GM11168 (cell line): ENCODE measurements at regions not wholly inside any gene's neighbourhood (a gene's known extent, or its start where the extent isn't known, plus 50 kb on each side); places are given as distances from the start of the nearest gene placed in this dataset.

Experiments
- in situ Hi-C: fragments of 300-500 bp; cut with MboI; formaldehyde crosslinking; loops from one replicate; pipeline ENCODE4 v1.12.0; 2022; ENCODE audit warnings: low sequenced_read_pairs; ENCODE audit not compliant: unreplicated experiment

DNA sequence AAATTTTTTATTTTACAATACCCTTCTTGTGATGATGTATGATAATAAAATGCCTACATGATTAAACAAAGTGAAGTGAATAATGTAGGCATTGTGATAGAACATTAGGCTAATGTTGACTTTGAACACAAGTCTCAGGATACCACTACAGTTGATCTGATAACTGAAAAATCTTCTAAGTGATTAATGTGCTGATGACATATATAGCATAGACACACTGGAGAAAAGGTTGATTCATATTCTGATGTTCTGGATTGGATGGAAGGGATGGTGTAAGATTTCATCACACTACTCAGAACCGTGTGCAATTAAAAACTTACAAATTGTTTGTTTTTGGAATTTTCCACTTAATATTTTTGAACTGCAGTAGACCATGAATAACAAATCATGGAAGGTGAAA lies 738.5 kb downstream of the TECRL start:
- in situ Hi-C loops, result no loop called here

GRCh38 chr4:63663870-63664269 lies 745.4 kb downstream of the TECRL start:
- in situ Hi-C loops, result no loop called here

- in situ Hi-C loops, result no loop called here
Measured at GRCh38 chr4:63644396-63644795, 764.9 kb downstream of the TECRL start.

- in situ Hi-C loops, result no loop called here
Measured at GRCh38 chr4:63637270-63637669, 772.0 kb downstream of the TECRL start.

DNA sequence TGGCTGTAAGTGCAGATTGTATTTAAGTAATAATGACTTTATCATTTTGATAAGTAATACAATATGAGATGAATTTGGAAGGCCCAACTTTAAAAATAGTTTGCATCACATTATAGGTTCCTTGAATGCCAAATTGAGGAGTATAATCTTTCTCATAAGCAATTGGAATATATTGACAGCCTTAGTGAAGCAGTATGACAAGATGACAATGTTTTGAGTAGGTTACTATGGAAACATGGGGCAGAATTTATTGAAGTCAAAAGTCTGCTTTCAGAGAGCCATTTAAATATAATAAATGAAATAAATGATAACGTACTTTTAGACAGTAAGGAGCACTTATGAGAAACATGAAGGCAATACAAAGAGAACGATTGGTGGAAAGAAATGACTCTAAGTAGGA lies 776.4 kb downstream of the TECRL start:
- in situ Hi-C loops, result no loop called here

DNA sequence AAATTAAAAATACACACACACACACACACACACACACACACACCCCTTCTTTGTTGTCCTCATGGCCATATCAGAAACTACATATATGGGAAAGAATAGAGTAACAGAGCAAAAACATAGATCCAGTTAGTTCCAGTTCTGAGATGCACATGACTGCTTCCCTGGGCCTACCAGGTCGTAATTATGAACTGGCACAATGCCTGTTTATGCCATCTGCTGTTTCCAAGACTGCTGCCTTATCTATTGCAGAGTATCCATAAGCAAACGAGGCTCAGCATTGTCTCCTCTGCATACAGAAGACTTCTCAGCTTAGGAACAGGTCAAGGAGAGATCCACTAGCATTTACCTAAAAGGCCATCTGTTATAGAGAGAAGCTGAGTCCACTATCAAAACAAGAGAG lies 789.0 kb downstream of the TECRL start:
- in situ Hi-C loops, result no loop called here

- in situ Hi-C loops, result no loop called here
Measured at GRCh38 chr4:63619771-63620170, 789.5 kb downstream of the TECRL start.

DNA sequence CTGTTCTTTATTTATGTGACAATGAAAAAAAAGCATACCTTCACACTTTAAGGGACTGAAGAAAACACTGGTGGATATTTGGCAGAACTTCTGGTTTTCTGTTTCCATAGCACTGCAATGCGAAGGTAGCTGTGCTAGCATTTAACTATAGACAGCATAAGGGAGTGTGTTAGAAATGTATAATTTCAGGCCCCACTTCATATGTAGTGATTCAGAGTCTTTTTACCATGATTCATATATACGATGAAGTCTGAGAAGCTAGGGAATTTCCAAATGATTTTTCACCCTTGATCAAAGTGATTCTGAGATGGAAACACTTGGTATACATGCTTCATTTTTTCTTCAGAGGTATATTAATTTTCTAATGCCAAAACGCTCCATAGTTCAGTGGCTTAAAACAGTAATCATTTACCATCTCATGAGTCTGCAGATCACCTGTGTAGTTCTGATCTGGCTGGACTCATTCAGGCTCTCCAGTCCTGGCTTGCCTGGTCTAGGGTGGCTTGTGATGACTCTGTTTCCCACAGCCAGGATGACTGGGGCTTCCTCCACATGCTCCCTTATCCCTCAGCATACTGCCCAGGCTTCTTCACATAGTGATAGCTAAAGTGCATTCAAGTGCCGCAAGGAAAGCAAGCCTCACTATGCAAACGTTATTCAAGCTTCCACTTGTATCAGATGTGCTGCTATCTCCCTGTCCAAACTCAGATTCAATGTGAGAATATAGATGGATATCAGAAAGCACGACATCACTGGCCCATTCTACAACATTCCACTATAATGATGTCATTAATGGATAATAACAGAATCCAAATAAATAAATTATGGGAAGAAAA lies 790.1 kb downstream of the TECRL start:
- in situ Hi-C loops, result no loop called here

GRCh38 chr4:63607169-63607872 lies 801.9 kb downstream of the TECRL start:
- in situ Hi-C loops, result no loop called here

GRCh38 chr4:63589796-63590195 lies 819.5 kb downstream of the TECRL start:
- in situ Hi-C loops, result no loop called here

DNA sequence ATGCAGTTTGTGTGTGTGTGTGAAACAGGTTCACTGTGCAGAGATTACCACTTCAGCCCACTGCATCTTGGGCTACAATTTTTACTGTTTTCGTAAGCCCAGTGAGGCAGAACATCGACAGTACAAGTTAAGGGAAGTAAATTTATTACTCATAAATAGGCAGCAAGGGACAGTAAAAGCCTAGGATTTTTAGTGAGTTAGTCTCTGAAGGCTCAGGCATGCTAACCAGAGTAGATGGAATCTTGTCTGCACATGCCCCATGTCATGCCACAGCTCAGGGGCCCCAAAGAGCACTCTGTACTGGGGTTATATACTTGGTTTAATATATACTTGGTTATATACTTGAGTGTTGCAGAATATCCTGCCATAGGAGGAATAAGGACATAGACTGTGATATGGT lies 825.7 kb downstream of the TECRL start:
- in situ Hi-C loops, result no loop called here

DNA sequence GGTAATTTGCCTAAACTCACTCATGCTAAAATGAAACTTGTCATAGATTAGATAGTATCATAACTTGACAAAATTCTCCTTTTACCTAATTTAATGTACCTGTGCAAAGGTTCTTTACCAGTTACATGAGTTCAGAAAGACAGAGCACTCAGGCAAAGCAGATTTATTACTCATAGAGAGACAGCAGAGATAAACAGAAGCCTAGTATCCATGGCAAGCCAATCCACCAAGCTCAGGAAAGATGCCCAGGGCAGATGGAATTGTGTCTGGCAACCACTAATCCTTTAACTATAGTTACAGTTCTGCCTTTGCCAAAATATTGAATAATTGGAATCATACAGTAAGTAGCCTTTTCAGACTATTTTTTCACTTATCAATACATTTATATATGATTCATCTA lies 826.2 kb downstream of the TECRL start:
- in situ Hi-C loops, result no loop called here

DNA sequence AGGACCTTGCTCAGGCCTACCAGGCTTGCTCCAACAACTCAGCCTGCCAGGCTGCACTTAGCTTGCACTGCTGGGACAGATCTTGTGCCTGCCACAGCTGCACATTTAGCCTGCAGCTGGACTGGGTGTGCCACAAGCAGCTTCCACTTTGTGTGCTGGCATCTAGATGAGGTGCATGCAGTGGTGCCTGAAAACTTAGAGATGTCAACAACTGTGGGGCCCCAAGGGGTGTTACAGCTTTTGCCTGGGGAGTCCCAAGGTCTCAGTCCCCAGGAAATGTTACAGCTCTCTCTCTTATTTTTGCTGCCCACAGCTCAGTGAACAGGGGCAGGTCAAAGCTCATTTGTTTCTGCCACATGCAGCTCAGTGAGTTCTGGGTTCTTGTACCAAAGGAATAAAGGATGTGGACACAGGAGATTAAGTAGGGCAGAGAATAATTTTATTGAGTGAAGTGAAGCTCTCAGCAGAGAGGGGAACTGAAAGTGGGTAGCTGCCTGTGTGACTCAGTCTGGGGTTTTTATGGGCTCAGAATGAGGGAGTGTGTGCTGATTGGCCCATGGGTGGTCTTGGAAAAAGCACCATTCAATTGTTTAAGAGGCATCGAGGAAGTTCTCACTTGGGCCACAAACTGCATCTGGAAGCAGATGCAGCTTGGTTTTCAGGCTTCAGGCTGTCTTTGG lies 828.3 kb downstream of the TECRL start:
- in situ Hi-C loops, result no loop called here

GRCh38 chr4:63578383-63578782 lies 830.9 kb downstream of the TECRL start:
- in situ Hi-C loops, result no loop called here

DNA sequence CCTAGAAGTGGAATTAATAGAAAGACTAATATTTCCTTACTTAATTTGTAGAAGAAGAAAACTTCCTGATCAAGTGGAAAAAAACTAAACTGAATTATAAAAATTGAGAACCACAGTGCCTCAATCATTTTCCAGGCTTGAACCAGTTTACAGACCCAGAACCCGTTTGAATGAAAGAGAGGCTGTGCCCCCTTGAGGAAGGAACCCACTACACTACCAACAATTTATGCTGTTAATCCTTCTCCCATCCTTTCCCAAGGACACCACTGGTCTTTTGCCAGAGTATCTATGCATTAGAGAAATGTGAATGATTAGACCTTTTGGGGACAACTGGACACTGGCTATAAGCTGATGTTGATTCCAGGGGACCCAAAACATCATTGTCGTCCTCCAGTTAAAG lies 842.6 kb downstream of the TECRL start:
- in situ Hi-C loops, result no loop called here

DNA sequence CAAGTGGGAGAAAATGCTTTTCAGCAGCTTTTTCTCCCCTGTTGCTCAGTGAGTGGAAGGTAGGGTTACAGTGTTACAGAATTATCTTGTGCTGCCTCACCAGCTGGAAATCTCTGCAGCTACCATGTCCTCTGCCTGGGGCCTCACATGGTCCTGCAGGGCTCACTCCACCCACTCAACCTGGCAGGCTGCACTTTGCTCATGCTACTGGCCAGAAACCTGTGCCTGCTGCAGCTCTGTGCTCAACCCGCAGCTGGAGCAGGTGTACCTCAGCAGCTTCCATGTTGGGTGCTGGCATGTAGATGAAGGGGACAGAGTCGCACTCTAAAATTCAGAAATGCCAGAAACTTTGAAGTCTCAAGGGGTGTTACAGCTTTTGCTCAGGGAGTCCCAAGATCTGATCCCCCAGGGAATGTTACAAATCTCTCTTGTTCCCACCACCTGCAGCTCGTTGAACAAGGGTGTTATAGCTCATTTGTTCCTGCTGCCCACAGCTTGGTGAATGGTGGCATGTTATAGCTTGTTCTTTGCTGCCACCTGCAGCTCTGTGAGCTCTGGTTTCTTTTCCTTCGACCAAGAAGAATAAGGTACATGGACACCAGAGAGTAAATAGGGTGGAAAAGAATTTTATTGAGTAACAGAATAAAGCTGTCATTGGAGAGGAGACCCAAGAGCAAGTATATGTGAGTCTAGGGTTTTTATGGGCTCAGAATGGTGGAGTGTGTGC lies 845.8 kb downstream of the TECRL start:
- in situ Hi-C loops, result no loop called here

GRCh38 chr4:63558709-63559108 lies 850.5 kb downstream of the TECRL start:
- in situ Hi-C loops, result no loop called here

DNA sequence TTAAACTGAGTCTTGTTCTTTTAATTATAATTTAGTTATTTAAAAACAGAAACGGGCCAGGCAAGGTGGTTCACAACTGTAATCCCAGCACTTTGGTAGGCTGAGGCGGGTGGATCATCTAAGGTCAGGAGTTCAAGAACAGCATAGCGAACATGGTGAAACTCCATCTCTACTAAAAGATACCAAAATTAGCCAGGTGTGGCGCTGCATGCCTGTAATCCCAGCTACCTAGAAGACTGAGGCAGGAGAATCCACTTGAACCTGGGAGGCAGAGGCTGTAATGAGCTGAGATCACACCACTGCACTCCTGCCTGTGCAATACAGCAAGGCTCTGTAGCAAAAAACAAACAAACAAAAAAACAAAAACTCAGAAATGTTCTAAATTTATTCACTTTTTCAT lies 852.9 kb downstream of the TECRL start:
- in situ Hi-C loops, result no loop called here

DNA sequence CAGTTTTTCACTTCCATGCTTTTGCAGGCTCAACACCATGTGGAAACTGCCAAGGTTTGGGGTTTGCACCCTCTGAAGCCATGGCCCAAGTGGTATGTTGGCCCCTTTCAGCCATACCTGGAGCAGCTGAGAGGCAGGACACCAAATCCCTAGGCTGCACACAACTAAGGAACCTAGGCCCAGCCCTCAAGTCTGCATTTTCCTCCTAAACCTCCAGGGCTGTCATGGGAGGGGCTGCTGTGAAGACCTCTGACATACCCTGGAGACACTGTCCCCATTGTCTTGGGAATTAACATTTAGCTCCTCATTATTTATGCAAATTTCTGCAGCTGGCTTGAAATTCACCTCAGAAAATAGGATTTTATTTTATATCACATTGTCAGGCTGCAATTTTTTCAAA lies 856.1 kb downstream of the TECRL start:
- in situ Hi-C loops, result no loop called here

- in situ Hi-C loops, result no loop called here
Measured at GRCh38 chr4:63541828-63542227, 867.4 kb downstream of the TECRL start.
